PC-9 (cell line): ENCODE measurements at regions not wholly inside any gene's neighbourhood (a gene's known extent, or its start where the extent isn't known, plus 50 kb on each side); places are given as distances from the start of the nearest gene placed in this dataset.

Experiments used
- BruUV-seq: library from RNA; stranded (reverse); fragments of 400-500 nt; replicated peaks from 2 replicates; lab custom pipeline; 2021; lab: Mats Ljungman, UMichigan
- CTCF ChIA-PET: fragments of 300-600 bp; sonication (Branson Sonifier 250); formaldehyde crosslinking; loops from one replicate; lab custom pipeline; 2022; ENCODE audit warnings: antibody characterized with exemption; lab: Charles Lee
- POLR2A ChIA-PET: fragments of 300-600 bp; sonication (Branson Sonifier 250); formaldehyde crosslinking; loops from one replicate; lab custom pipeline; 2022; ENCODE audit warnings: antibody characterized with exemption; ENCODE audit not compliant: unreplicated experiment; lab: Charles Lee
- DNase-seq, 2 experiments: peaks; one replicate each; pipeline versions ENCODE4 v3.0.0 to v3.0.0-alpha.2; 2015 to 2022; ENCODE audit warnings: mixed read lengths in 1 of 2
- H2AFZ ChIP-seq: fragments of 200-600 bp; sonication (generic); 2 replicates; pipeline ENCODE4 v1.8.1; 2017; ENCODE audit warnings: antibody characterized with exemption
- H3F3A ChIP-seq: fragments of 200-600 bp; sonication (generic); 2 replicates; pipeline ENCODE4 v1.8.1; 2017; ENCODE audit warnings: antibody characterized with exemption, mild to moderate bottlenecking, low read depth; ENCODE audit not compliant: insufficient read depth
- H3K27ac ChIP-seq: fragments of 200-600 bp; sonication (generic); 2 replicates; pipeline ENCODE4 v1.6.1; 2016; ENCODE audit warnings: mixed run types
- H3K27me3 ChIP-seq: fragments of 200-600 bp; sonication (generic); 2 replicates; pipeline ENCODE4 v1.6.1; 2016; ENCODE audit warnings: low read depth, mixed run types; ENCODE audit not compliant: insufficient read depth
- H3K36me3 ChIP-seq: fragments of 200-600 bp; sonication (generic); 2 replicates; pipeline ENCODE4 v1.6.1; 2016; ENCODE audit warnings: low read depth, mixed run types
- H3K4me1 ChIP-seq: fragments of 200-600 bp; sonication (generic); replicated peaks from 2 replicates; pipeline ENCODE4 v1.6.1; 2016; ENCODE audit warnings: mixed run types; ENCODE audit not compliant: insufficient read depth
- H3K4me2 ChIP-seq: fragments of 200-600 bp; sonication (generic); 2 replicates; pipeline ENCODE4 v1.6.1; 2017; ENCODE audit warnings: mixed run types
- H3K4me3 ChIP-seq: fragments of 200-600 bp; sonication (generic); 2 replicates; pipeline ENCODE4 v1.6.1; 2016; ENCODE audit warnings: mixed run types
- H3K79me2 ChIP-seq: fragments of 200-600 bp; sonication (generic); 2 replicates; pipeline ENCODE4 v1.6.1; 2017; ENCODE audit warnings: low read depth, mixed run types
- H3K9me2 ChIP-seq: fragments of 200-600 bp; sonication (generic); 2 replicates; pipeline ENCODE4 v1.8.1; 2017; ENCODE audit warnings: mild to moderate bottlenecking; ENCODE audit not compliant: insufficient read depth
- H3K9me3 ChIP-seq: fragments of 200-600 bp; sonication (generic); 2 replicates; pipeline ENCODE4 v1.8.1; 2016; ENCODE audit warnings: low read depth; ENCODE audit not compliant: insufficient read depth
- H4K20me1 ChIP-seq: fragments of 200-600 bp; sonication (generic); 2 replicates; pipeline ENCODE4 v1.8.1; 2017; ENCODE audit not compliant: insufficient read depth
- EZH2 ChIP-seq: fragments of 200-600 bp; sonication (generic); IDR thresholded peaks from 2 replicates; pipeline ENCODE4 v1.8.0; 2017; ENCODE audit warnings: antibody characterized with exemption, low read depth
- intact Hi-C: fragments of 100-400 bp; cut with micrococcal nuclease; formaldehyde crosslinking; loops from one replicate; pipeline ENCODE4 v1.10.0; 2022; ENCODE audit not compliant: unreplicated experiment
- TF ChIP-seq, protein P1 (sequence below): fragments of 200-600 bp; sonication (generic); conservative IDR thresholded peaks from 2 replicates; pipeline ENCODE4 v1.6.1; 2017; ENCODE audit warnings: mixed run types, antibody characterized with exemption, mild to moderate bottlenecking, moderate library complexity

DNA sequence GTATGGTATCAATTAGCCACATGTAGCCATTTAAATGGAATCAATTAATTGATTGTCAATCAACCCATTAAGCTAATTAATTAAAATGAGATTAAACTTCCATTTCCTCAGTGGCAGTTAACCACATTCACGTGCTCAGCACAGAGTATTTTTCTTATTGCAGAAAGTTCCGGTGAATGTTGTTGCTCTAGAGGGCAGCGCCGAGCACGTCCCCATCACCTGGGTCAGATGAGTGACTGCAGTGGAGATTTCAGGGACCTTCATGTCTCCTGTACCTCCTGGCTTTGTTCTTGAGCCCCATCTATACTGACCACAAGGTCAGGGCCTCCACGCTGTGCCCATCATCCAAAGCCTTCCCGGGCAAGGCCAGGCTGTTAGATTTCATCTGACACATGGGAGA lies 168.8 kb upstream of the MKI67 start:
- no peak for DNase-seq
- Histone ChIP-seq H3K4me1 (no peaks in the 10 kb centered on the region), H3K9me2 (no peaks in the 10 kb centered on the region), H3K4me3 (no peak overlapping the region), H3K79me2 (no peaks in the 10 kb centered on the region), H3F3A (no peaks in the 10 kb centered on the region), H2AFZ (no peak overlapping the region), H3K9me3 (no peaks in the 10 kb centered on the region), H3K4me2 (no peak overlapping the region), H3K36me3 (no peaks in the 10 kb centered on the region), H4K20me1 (no peaks in the 10 kb centered on the region), H3K27me3 (peaks cover 42% of the 10 kb centered on the region), H3K27ac (no peak overlapping the region)
- ChIA-PET POLR2A (no interaction called here), CTCF (no interaction called here)
- TF ChIP-seq, protein P1, sequence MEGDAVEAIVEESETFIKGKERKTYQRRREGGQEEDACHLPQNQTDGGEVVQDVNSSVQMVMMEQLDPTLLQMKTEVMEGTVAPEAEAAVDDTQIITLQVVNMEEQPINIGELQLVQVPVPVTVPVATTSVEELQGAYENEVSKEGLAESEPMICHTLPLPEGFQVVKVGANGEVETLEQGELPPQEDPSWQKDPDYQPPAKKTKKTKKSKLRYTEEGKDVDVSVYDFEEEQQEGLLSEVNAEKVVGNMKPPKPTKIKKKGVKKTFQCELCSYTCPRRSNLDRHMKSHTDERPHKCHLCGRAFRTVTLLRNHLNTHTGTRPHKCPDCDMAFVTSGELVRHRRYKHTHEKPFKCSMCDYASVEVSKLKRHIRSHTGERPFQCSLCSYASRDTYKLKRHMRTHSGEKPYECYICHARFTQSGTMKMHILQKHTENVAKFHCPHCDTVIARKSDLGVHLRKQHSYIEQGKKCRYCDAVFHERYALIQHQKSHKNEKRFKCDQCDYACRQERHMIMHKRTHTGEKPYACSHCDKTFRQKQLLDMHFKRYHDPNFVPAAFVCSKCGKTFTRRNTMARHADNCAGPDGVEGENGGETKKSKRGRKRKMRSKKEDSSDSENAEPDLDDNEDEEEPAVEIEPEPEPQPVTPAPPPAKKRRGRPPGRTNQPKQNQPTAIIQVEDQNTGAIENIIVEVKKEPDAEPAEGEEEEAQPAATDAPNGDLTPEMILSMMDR: no peak
- no peak for TF ChIP-seq EZH2
- intact Hi-C loops: no loop called here
- BruUV-seq: no TSS peak

DNA sequence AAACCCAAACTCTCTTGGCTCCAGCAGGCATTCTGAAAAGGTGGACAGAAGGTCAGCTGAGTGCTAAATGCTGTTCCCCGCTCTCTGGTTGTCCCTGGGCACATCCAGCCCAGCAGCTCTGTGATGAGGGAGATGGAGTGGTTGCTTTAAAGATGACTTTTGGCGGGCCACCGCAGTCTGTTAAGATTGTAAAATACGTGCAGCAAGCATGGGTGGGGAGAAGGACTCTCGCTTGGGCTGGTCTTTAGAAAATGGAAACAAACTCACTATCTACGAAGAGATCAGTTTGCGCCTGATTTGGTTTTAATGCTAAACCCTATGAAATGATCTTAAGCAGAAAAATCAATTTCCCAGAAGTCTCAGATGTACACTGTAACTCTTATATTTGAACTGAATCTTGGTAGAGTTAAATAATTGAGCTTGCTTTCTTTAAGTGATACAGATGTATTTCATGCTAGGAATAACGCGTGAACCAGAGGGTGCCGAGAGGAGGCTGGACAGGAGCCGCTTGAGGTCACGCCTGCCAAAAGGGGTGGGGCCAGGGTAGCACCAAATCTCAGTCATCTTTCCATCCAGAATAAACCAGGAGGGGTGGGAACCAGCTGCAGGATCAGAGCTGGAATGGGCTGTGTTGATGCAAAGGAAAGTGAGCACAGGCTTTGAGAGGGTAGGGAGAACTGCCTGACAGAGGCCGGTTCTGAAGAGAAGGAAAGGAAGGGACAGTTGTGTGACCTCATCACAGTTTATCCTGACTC lies 170.2 kb upstream of the MKI67 start:
- Histone ChIP-seq H3K4me1 (no peaks in the 10 kb centered on the region), H3K27me3 (peaks cover 42% of the 10 kb centered on the region), H3K4me3 (no peak overlapping the region), H3K4me2 (no peak overlapping the region), H4K20me1 (no peaks in the 10 kb centered on the region), H3K27ac (no peak overlapping the region), H3K9me3 (no peaks in the 10 kb centered on the region), H2AFZ (no peak overlapping the region), H3K36me3 (no peaks in the 10 kb centered on the region), H3K79me2 (no peaks in the 10 kb centered on the region), H3K9me2 (no peaks in the 10 kb centered on the region), H3F3A (no peaks in the 10 kb centered on the region)
- no peak for DNase-seq
- no TSS peak for BruUV-seq
- ChIA-PET POLR2A (no interaction called here), CTCF (no interaction called here)
- TF ChIP-seq, protein P1: no peak
- no peak for TF ChIP-seq EZH2
- intact Hi-C loops: no loop called here

DNA sequence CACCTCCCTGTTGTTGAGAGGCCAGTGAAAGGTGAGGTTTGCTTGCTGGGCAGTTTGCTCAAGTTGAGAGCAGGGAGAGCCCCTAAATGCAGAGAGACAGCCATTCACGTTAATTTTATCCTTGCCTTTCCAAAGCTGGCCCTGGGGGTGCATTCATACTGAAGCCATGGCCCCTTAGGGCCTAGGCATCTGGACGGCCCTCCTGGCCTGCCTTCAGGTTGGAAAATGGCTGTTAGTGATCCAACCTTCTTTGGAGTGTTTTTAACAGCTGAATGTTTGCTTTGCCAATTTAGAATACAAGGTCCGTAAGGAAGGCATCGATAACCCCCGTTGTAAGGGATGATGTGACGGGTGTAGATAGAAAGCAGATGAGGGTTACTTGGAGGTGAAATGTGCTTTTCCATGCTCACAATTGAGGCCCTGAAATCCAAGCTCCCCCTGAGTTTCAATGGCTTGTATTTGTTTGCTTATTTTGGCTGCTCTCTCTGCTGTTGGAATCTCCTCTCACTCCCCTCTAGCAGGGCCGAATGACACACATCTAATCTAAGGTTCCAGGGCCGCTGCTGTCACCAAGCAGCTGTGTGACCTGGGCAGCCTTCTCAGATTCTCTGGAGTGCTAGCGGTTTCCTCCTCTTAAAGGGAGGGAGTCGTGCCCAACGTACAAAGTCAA lies 171.6 kb upstream of the MKI67 start:
- CTCF ChIA-PET: no interaction called here
- DNase-seq: no peak
- intact Hi-C loops: no loop called here

More for the DNA sequence above, 171.6 kb upstream of the MKI67 start:
- peaks cover 42% of the 10 kb centered on the region for H3K27me3 ChIP-seq
- H3K36me3 ChIP-seq: no peaks in the 10 kb centered on the region
- H2AFZ ChIP-seq: no peak overlapping the region
- no peak overlapping the region for H3K27ac ChIP-seq
- H4K20me1 ChIP-seq: no peaks in the 10 kb centered on the region
- H3K9me3 ChIP-seq: no peaks in the 10 kb centered on the region
- no TSS peak for BruUV-seq
- H3K4me3 ChIP-seq: no peak overlapping the region
- no peaks in the 10 kb centered on the region for H3K4me1 ChIP-seq
- TF ChIP-seq, protein P1: no peak
- no peaks in the 10 kb centered on the region for H3F3A ChIP-seq
- H3K9me2 ChIP-seq: no peaks in the 10 kb centered on the region
- H3K4me2 ChIP-seq: no peak overlapping the region
- POLR2A ChIA-PET: no interaction called here
- H3K79me2 ChIP-seq: no peaks in the 10 kb centered on the region
